GM12878 (cell line): ENCODE measurements at regions not wholly inside any gene's neighbourhood (a gene's known extent, or its start where the extent isn't known, plus 50 kb on each side); places are given as distances from the start of the nearest gene placed in this dataset.

Experiments used
- BRCA1 ChIP-seq: IDR thresholded peaks from 2 replicates; pipeline ENCODE4 v1.6.1; 2011; ENCODE audit warnings: low read depth, low read length, improper control_type of control experiment
- SREBF2 ChIP-seq: IDR thresholded peaks from 2 replicates; pipeline ENCODE4 v1.6.1; 2012; ENCODE audit warnings: mild to moderate bottlenecking, low read length
- TF ChIP-seq, protein P1 (sequence below): IDR thresholded peaks from 2 replicates; pipeline ENCODE4 v1.6.1; 2012; ENCODE audit warnings: improper control_type of control experiment, low read depth, low read length; ENCODE audit not compliant: insufficient replicate concordance
- TF ChIP-seq, protein P2 (sequence below): fragments of 450-650 bp; IDR thresholded peaks from 2 replicates; pipeline ENCODE4 v1.6.1; 2017; ENCODE audit warnings: low read depth, mild to moderate bottlenecking, moderate library complexity
- TF ChIP-seq, protein P3 (sequence below): IDR thresholded peaks from 2 replicates; pipeline ENCODE4 v1.6.1; 2011; ENCODE audit warnings: borderline replicate concordance, low read depth, mild to moderate bottlenecking, moderate library complexity, mixed read lengths, low read length; ENCODE audit not compliant: insufficient read depth; ENCODE audit errors: extremely low read length
- TF ChIP-seq, protein P4 (sequence below): fragments of 450-650 bp; conservative IDR thresholded peaks from 2 replicates; pipeline ENCODE4 v1.6.1; 2017; ENCODE audit warnings: mild to moderate bottlenecking, moderate library complexity

DNA sequence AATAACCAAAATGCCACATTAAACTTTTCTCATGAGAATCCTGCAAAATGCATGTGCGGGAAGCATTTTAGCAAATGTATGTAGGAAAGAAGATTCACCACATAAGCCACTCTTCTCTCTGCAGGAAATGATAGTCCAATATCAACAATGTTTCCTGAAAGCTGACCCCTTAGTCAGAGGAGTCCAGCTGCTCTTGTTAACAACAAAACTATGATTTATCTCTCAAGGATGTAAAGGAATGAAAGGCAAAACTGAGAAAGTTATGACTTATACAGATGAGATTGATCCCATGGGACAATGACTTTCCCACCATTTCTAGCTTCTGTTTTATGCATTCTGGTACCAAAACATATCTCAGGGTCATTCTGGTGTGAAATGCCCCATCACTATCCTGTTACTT is 125.0 kb upstream of the EDNRA start (continued):
- TF ChIP-seq, protein P1, sequence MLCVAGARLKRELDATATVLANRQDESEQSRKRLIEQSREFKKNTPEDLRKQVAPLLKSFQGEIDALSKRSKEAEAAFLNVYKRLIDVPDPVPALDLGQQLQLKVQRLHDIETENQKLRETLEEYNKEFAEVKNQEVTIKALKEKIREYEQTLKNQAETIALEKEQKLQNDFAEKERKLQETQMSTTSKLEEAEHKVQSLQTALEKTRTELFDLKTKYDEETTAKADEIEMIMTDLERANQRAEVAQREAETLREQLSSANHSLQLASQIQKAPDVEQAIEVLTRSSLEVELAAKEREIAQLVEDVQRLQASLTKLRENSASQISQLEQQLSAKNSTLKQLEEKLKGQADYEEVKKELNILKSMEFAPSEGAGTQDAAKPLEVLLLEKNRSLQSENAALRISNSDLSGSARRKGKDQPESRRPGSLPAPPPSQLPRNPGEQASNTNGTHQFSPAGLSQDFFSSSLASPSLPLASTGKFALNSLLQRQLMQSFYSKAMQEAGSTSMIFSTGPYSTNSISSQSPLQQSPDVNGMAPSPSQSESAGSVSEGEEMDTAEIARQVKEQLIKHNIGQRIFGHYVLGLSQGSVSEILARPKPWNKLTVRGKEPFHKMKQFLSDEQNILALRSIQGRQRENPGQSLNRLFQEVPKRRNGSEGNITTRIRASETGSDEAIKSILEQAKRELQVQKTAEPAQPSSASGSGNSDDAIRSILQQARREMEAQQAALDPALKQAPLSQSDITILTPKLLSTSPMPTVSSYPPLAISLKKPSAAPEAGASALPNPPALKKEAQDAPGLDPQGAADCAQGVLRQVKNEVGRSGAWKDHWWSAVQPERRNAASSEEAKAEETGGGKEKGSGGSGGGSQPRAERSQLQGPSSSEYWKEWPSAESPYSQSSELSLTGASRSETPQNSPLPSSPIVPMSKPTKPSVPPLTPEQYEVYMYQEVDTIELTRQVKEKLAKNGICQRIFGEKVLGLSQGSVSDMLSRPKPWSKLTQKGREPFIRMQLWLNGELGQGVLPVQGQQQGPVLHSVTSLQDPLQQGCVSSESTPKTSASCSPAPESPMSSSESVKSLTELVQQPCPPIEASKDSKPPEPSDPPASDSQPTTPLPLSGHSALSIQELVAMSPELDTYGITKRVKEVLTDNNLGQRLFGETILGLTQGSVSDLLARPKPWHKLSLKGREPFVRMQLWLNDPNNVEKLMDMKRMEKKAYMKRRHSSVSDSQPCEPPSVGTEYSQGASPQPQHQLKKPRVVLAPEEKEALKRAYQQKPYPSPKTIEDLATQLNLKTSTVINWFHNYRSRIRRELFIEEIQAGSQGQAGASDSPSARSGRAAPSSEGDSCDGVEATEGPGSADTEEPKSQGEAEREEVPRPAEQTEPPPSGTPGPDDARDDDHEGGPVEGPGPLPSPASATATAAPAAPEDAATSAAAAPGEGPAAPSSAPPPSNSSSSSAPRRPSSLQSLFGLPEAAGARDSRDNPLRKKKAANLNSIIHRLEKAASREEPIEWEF, result no peak
- TF ChIP-seq, protein P2, sequence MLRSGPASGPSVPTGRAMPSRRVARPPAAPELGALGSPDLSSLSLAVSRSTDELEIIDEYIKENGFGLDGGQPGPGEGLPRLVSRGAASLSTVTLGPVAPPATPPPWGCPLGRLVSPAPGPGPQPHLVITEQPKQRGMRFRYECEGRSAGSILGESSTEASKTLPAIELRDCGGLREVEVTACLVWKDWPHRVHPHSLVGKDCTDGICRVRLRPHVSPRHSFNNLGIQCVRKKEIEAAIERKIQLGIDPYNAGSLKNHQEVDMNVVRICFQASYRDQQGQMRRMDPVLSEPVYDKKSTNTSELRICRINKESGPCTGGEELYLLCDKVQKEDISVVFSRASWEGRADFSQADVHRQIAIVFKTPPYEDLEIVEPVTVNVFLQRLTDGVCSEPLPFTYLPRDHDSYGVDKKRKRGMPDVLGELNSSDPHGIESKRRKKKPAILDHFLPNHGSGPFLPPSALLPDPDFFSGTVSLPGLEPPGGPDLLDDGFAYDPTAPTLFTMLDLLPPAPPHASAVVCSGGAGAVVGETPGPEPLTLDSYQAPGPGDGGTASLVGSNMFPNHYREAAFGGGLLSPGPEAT, result no peak
- TF ChIP-seq, protein P3, sequence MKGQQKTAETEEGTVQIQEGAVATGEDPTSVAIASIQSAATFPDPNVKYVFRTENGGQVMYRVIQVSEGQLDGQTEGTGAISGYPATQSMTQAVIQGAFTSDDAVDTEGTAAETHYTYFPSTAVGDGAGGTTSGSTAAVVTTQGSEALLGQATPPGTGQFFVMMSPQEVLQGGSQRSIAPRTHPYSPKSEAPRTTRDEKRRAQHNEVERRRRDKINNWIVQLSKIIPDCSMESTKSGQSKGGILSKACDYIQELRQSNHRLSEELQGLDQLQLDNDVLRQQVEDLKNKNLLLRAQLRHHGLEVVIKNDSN, result no peak
- no peak for TF ChIP-seq BRCA1
- TF ChIP-seq SREBF2, result no peak
- TF ChIP-seq, protein P4, sequence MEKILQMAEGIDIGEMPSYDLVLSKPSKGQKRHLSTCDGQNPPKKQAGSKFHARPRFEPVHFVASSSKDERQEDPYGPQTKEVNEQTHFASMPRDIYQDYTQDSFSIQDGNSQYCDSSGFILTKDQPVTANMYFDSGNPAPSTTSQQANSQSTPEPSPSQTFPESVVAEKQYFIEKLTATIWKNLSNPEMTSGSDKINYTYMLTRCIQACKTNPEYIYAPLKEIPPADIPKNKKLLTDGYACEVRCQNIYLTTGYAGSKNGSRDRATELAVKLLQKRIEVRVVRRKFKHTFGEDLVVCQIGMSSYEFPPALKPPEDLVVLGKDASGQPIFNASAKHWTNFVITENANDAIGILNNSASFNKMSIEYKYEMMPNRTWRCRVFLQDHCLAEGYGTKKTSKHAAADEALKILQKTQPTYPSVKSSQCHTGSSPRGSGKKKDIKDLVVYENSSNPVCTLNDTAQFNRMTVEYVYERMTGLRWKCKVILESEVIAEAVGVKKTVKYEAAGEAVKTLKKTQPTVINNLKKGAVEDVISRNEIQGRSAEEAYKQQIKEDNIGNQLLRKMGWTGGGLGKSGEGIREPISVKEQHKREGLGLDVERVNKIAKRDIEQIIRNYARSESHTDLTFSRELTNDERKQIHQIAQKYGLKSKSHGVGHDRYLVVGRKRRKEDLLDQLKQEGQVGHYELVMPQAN, result no peak
